ENCODE measurements at regions not wholly inside any gene's neighbourhood (a gene's known extent, or its start where the extent isn't known, plus 50 kb on each side); places are given as distances from the start of the nearest gene placed in this dataset.

DNA sequence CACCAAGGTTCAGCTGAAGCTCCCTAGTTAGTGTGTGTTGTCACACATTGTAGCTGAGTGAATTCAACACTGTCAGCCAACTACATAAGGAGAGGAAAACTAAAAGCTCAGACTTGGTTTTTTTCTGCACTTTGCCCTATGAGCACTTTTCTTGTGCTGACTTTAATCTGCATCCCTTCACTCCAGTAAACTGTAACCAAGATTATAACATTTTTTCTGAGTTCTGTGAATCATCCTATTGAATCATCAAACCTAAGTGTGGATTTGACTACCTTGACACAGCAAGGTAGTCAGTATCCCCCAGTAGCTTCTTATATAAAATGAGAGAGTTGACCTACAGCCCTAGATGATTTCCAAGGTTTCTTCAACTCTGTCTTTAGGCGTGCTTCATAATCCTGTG is 325.0 kb downstream of the AGTPBP1 start:
- no peak overlapping the region for H3K4me3 ChIP-seq (ENCODE audit: low read depth, low read length)
- TF ChIP-seq, protein P1, sequence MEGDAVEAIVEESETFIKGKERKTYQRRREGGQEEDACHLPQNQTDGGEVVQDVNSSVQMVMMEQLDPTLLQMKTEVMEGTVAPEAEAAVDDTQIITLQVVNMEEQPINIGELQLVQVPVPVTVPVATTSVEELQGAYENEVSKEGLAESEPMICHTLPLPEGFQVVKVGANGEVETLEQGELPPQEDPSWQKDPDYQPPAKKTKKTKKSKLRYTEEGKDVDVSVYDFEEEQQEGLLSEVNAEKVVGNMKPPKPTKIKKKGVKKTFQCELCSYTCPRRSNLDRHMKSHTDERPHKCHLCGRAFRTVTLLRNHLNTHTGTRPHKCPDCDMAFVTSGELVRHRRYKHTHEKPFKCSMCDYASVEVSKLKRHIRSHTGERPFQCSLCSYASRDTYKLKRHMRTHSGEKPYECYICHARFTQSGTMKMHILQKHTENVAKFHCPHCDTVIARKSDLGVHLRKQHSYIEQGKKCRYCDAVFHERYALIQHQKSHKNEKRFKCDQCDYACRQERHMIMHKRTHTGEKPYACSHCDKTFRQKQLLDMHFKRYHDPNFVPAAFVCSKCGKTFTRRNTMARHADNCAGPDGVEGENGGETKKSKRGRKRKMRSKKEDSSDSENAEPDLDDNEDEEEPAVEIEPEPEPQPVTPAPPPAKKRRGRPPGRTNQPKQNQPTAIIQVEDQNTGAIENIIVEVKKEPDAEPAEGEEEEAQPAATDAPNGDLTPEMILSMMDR (conservative IDR thresholded peaks at IDR 0.05; ENCODE audit: low read depth, low read length): no peak

DNA sequence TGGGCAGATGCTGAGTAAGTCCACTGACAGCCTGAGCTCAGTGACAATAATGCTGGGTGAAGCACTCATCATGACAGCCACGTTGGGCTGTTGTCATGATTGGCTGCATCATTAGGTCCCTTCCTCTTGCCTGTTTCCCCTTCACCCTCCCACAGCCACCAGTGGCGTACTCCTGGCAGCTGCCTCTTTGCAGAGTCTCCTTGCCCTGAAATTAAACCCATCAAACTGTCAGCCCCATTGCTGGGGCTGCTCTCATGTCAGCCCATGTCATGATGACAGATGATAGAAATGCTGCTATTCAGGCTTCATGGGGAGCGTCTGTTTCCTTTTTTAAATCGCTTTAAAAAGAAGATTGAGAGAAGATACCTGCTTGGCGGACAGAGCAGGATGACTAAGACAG is 327.4 kb downstream of the AGTPBP1 start:
- TF ChIP-seq, protein P1 (conservative IDR thresholded peaks at IDR 0.05; ENCODE audit: low read depth, low read length): no peak
- no peak overlapping the region for H3K4me3 ChIP-seq (ENCODE audit: low read depth, low read length)
- DNase-seq (ENCODE audit: low read depth): no peak

More for the DNA sequence above, 325.0 kb downstream of the AGTPBP1 start:
- DNase-seq (ENCODE audit: low read depth): no peak

DNA sequence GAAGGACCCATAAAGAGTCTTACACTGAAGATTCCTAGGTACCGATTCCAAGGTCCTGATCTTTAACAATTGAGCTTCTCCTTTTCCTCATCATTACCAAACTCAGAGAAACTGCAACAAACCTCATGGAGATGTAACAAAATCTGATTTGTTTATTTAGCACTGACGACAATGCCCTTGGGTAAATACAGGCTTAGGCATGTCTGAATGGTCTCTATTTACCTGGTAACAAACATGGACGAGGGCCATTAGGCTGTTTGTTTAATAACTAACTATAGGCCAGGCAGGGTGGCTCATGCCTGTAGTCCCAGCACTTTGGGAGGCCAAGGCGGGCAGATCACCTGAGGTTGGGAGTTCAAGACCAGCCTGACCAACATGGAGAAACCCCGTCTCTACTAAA is 333.3 kb downstream of the AGTPBP1 start:
- no peak for DNase-seq (ENCODE audit: low read depth)
- H3K4me3 ChIP-seq (ENCODE audit: low read depth, low read length): no peak overlapping the region
- TF ChIP-seq, protein P1 (conservative IDR thresholded peaks at IDR 0.05; ENCODE audit: low read depth, low read length): no peak

DNA sequence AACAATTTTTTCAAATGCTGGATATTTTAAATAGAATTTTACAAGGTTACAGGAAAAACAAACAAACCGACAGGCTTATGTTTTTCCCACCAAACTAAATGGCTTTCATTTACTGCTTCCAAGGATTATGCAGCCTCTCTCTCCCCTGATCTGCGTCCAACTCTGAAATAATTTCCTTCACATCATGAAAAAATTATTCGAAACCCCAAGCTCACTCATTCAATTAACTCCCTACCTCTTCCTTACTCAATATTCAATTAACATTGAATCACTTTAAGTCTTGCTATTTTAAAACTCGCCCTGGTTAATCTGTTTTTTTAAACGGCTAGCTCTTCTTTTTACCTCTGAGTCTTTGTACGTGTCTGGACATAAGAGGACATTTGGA is 336.2 kb downstream of the AGTPBP1 start:
- DNase-seq (ENCODE audit: low read depth): no peak
- TF ChIP-seq, protein P1 (conservative IDR thresholded peaks at IDR 0.05; ENCODE audit: low read depth, low read length): no peak
- H3K4me3 ChIP-seq (ENCODE audit: low read depth, low read length): no peak overlapping the region

DNA sequence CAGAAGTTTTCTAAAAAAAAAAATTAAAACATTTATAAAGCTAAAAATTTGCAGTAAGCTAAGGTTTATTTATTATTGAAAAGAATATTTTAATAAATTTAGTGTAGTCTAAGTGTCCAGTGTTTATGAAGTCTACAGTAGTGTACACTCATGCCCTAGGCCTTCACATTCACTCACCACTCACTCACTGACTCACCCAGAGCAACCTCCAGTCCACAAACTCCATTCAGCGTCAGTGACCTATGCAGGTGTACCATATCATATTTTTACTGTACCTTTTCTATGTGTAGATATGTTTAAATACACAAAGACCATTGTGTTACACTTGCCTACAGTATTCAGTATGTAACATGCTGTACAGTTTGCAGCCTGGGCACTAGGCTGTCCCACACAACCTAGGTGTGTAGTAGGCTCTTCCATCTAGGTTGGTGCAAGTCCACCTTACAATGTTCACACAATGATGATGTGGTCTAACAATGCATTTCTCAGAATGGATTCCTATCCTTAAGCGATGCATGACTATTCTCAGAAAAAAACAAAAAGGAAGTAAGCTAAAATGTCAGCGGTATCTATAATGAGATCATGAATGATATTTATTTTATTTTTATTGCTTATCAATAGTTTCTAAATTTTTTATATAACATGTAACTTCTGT is 336.7 kb downstream of the AGTPBP1 start:
- no peak for DNase-seq (ENCODE audit: low read depth)
- TF ChIP-seq, protein P1 (conservative IDR thresholded peaks at IDR 0.05; ENCODE audit: low read depth, low read length): no peak
- no peak overlapping the region for H3K4me3 ChIP-seq (ENCODE audit: low read depth, low read length)

DNA sequence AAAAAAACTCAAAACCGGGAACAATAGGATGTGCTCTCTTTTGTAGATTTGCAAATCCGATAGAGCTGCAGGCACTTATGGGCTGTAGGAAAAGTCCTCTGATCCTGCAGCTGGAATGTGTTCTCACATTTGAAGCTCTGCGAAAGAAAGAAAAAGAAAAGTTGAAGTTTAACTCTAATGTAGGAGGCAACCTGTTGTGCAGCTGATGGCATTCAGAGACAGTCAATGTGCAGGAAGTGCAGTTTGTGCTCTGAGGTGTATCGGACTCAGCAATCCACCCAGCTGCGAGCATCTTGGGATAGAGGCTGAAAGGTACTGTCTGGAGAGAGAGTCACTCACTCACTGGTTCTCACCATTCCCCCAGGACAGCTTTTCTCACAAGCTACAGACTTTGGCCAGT is 339.2 kb downstream of the AGTPBP1 start:
- TF ChIP-seq, protein P1 (conservative IDR thresholded peaks at IDR 0.05; ENCODE audit: low read depth, low read length): no peak

DNA sequence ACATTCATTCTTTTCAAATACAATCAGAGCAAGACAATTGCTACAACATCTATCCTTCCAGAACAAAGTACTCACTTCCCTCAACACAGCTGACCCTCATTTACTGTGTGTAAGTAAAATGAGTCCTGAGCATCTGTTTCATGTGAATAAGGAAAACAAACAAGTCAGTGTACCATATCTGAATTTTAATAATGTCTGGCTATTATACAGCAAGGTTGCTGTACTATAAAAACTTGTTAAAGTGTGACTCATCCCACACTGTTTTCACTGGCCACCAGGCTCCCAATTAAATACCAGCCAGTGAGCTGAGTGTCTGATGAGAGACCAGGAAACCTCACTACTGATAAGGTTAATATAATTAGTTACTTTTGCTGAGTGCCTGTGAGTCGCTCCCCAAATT is 339.8 kb downstream of the AGTPBP1 start:
- no peak for DNase-seq (ENCODE audit: low read depth)
- H3K4me3 ChIP-seq (ENCODE audit: low read depth, low read length): no peak overlapping the region
- TF ChIP-seq, protein P1 (conservative IDR thresholded peaks at IDR 0.05; ENCODE audit: low read depth, low read length): no peak

More for the DNA sequence above, 339.2 kb downstream of the AGTPBP1 start:
- no peak for DNase-seq (ENCODE audit: low read depth)
- H3K4me3 ChIP-seq (ENCODE audit: low read depth, low read length): no peak overlapping the region

Data from choroid plexus epithelial cell (primary cell).